ENCODE measurements at regions not wholly inside any gene's neighbourhood (a gene's known extent, or its start where the extent isn't known, plus 50 kb on each side); places are given as distances from the start of the nearest gene placed in this dataset.

- Histone ChIP-seq H3K4me2 (ENCODE audit: insufficient read depth, insufficient read length, low read length) (no peak overlapping the region), H2BK15ac (ENCODE audit: low read depth, low read length) (no peak overlapping the region), H3K18ac (ENCODE audit: insufficient read length, low read depth, low read length) (no peak overlapping the region), H2BK12ac (ENCODE audit: insufficient read length, low read depth, low read length) (no peak overlapping the region), H3T11ph (ENCODE audit: low read length) (no peak overlapping the region), H3K27me3 (ENCODE audit: insufficient read depth, low read length) (no peaks in the 10 kb centered on the region), H2AFZ (ENCODE audit: low read length) (no peak overlapping the region), H3K23me2 (ENCODE audit: insufficient read length, low read depth, low read length, poor library complexity, severe bottlenecking) (no peaks in the 10 kb centered on the region), H2BK20ac (ENCODE audit: low read depth, low read length, poor library complexity, severe bottlenecking) (no peak overlapping the region), H3K27ac (ENCODE audit: insufficient read length, low read depth, low read length) (no peak overlapping the region), H3K9ac (ENCODE audit: extremely low read depth, insufficient read length, low read length) (no peak overlapping the region), H2AK5ac (ENCODE audit: insufficient read length, low read length) (no peak overlapping the region), H4K5ac (ENCODE audit: insufficient read length, low read depth, low read length) (no peak overlapping the region), H3K23ac (ENCODE audit: insufficient read length, low read depth, low read length) (no peak overlapping the region), H3K79me2 (ENCODE audit: insufficient read depth, low read length) (no peaks in the 10 kb centered on the region), H2BK5ac (ENCODE audit: insufficient read length, low read length) (no peak overlapping the region), H3K4ac (ENCODE audit: low read depth, low read length) (no peak overlapping the region), H3K14ac (ENCODE audit: insufficient read depth, low read length) (no peak overlapping the region), H3K56ac (ENCODE audit: insufficient read length, low read depth, low read length) (no peak overlapping the region), H2BK120ac (ENCODE audit: low read depth, low read length, poor library complexity, severe bottlenecking) (no peak overlapping the region), H3K79me1 (ENCODE audit: insufficient read depth, low read depth, low read length, poor library complexity, severe bottlenecking) (no peaks in the 10 kb centered on the region), H3K4me1 (ENCODE audit: insufficient read depth, low read length) (no peaks in the 10 kb centered on the region), H4K91ac (ENCODE audit: insufficient read length, low read depth, low read length) (no peak overlapping the region), H4K20me1 (ENCODE audit: control insufficient read depth, insufficient read depth, insufficient read length) (no peaks in the 10 kb centered on the region), H4K8ac (replicated peaks; ENCODE audit: insufficient read length, low read depth, low read length) (no peak overlapping the region), H3K9me3 (ENCODE audit: control insufficient read depth, low read depth, low read length) (no peaks in the 10 kb centered on the region)
- Mint-ChIP-seq H3K27me3 (ENCODE audit: low read depth) (peaks cover 8% of the 10 kb centered on the region), H3K27ac (no peak overlapping the region), H3K36me3 (ENCODE audit: insufficient read depth in 1 of 3, low read depth in 3 of 3) (no peaks in the 10 kb centered on the region), H3K4me1 (no peaks in the 10 kb centered on the region), H3K4me3 (no peak overlapping the region), H3K9me3 (no peaks in the 10 kb centered on the region)
- TF ChIP-seq CTCF (conservative IDR thresholded peaks at IDR 0.05), result no peak
- no peak for DNase-seq
- WGBS (ENCODE audit: extremely low coverage, insufficient read length, low lambda C conversion rate), result no CpG with 5 or more reads among the region's 2 CpGs
Observed at GRCh38 chr5:88647901-88648300, 235.1 kb downstream of the MEF2C start.
